OCI-LY7 (cell line): ENCODE measurements at regions not wholly inside any gene's neighbourhood (a gene's known extent, or its start where the extent isn't known, plus 50 kb on each side); places are given as distances from the start of the nearest gene placed in this dataset.

ENCODE experiments used
- EZH2phosphoT487 ChIP-seq: fragments of 200-600 bp; sonication (generic); IDR thresholded peaks from 2 replicates; pipeline ENCODE4 v1.6.1; 2018; ENCODE audit warnings: low read depth, borderline replicate concordance, mild to moderate bottlenecking, mixed run types, antibody characterized with exemption, low read length, moderate library complexity, mixed read lengths
- TF ChIP-seq, protein P1 (sequence below): fragments of 200-600 bp; sonication (generic); conservative IDR thresholded peaks from 2 replicates; pipeline ENCODE4 v1.5.1; 2014; ENCODE audit warnings: mild to moderate bottlenecking, antibody characterized with exemption, low read length, moderate library complexity, mixed read lengths

GRCh38 chr12:90399357-90399756 lies 555.6 kb downstream of the CCER1 start:
- TF ChIP-seq, protein P1, sequence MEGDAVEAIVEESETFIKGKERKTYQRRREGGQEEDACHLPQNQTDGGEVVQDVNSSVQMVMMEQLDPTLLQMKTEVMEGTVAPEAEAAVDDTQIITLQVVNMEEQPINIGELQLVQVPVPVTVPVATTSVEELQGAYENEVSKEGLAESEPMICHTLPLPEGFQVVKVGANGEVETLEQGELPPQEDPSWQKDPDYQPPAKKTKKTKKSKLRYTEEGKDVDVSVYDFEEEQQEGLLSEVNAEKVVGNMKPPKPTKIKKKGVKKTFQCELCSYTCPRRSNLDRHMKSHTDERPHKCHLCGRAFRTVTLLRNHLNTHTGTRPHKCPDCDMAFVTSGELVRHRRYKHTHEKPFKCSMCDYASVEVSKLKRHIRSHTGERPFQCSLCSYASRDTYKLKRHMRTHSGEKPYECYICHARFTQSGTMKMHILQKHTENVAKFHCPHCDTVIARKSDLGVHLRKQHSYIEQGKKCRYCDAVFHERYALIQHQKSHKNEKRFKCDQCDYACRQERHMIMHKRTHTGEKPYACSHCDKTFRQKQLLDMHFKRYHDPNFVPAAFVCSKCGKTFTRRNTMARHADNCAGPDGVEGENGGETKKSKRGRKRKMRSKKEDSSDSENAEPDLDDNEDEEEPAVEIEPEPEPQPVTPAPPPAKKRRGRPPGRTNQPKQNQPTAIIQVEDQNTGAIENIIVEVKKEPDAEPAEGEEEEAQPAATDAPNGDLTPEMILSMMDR = no peak
- TF ChIP-seq EZH2phosphoT487 = no peak
